ENCODE measurements at regions not wholly inside any gene's neighbourhood (a gene's known extent, or its start where the extent isn't known, plus 50 kb on each side); places are given as distances from the start of the nearest gene placed in this dataset.

DNA sequence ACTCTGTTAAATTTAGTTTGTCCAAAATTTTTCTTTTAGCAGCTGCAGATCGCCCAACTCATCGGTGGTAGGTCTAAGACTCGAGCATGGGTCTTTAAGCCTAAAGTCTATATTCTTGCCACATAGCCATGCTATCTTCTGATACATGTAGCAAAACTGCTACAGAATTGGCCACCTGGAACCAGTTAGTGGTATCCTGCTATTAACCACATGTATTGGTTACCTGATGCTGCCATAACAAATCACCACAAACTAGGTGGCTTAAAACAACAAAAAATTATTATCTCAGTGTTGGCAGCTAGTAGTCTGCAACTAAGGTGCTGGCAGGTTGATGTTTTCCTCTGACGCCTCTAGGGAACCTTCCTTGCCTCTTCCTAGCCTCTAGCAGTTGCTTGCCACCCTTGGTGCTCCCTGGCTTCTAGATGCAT lies 96.7 kb upstream of the PIK3CG start:
- no peaks in the 10 kb centered on the region for H3K36me3 Mint-ChIP-seq (ENCODE audit: low read depth)
- intact Hi-C loops (cut with micrococcal nuclease), result loop anchor here (1.0 to 5.0 kb wide), 6 partner anchors 50 to 1826 kb away; partner anchors contain the start of gene CCDC71L
- no peaks in the 10 kb centered on the region for H3K9me3 Mint-ChIP-seq
- peak overlapping the region; percentile 13 for H3K4me3 Mint-ChIP-seq
- CTCF ChIA-PET, result interaction anchor here (0.6 to 4.6 kb wide), 6 partner anchors 12 to 975 kb away, joined by 3 to 23 read pairs (median 3); partner anchors contain the start of gene CCDC71L
- peaks cover 48% of the 10 kb centered on the region for H3K4me1 Mint-ChIP-seq (ENCODE audit: low read depth)
- no peak for DNase-seq
- H3K27me3 Mint-ChIP-seq (ENCODE audit: low read depth), result no peaks in the 10 kb centered on the region
- no peak overlapping the region for H3K27ac Mint-ChIP-seq

DNA sequence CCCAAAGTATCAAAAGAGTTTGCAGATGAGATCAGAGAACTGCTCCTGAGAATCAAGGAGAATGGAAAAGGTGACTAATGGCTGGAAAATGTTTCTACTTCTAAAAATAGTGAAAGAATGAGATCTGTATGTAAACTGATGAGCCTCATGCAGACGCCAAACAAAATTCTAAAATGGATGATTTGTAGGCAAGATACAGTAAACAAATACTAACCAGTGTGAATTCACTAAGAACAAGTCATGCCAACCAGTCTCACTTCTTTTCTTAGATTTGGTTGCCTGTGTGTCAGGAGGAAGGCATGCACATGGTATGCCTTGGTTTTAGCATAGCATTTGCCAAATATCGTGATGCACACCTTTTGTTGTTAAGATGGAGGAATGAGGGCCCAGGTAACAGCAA lies 94.9 kb upstream of the PIK3CG start:
- H3K36me3 Mint-ChIP-seq (ENCODE audit: low read depth), result no peaks in the 10 kb centered on the region
- no peak overlapping the region for H3K4me3 Mint-ChIP-seq
- peaks cover 51% of the 10 kb centered on the region for H3K4me1 Mint-ChIP-seq (ENCODE audit: low read depth)
- CTCF ChIA-PET, result no interaction called here
- no peak overlapping the region for H3K27ac Mint-ChIP-seq
- no peak for DNase-seq
- no peaks in the 10 kb centered on the region for H3K9me3 Mint-ChIP-seq
- intact Hi-C loops (cut with micrococcal nuclease), result no loop called here
- H3K27me3 Mint-ChIP-seq (ENCODE audit: low read depth), result no peaks in the 10 kb centered on the region

DNA sequence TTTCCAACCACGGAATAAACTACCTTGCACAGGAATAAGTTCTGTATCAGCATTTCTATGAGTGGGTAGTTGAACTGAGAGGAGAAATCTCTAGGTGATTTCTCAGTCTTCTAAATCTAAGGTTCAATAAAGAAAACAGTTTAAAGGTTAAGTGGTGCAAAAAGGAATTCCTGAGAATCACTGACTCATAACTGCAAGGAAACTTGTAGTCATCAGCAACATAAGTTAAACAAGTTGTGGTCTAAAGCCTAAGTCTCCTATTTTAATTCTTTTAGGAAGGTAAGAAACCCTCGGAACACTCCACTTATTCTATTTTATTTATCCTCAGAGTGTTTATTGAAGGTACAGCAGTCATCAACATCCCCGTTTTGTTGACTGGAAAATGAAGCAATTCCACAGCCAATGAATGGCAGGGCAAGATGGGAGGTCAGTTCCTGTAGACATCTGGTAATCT lies 92.4 kb upstream of the PIK3CG start:
- CTCF ChIA-PET, result no interaction called here
- Mint-ChIP-seq H3K27ac (peak overlapping the region; percentile 18), H3K27me3 (ENCODE audit: low read depth) (no peaks in the 10 kb centered on the region), H3K36me3 (ENCODE audit: low read depth) (no peaks in the 10 kb centered on the region), H3K9me3 (no peaks in the 10 kb centered on the region), H3K4me3 (no peak overlapping the region), H3K4me1 (ENCODE audit: low read depth) (peaks cover 38% of the 10 kb centered on the region)
- intact Hi-C loops (cut with micrococcal nuclease), result loop anchor here (1.0 kb wide), 2 partner anchors 93 to 487 kb away; partner anchors contain the start of gene PIK3CG
- no peak for DNase-seq

DNA sequence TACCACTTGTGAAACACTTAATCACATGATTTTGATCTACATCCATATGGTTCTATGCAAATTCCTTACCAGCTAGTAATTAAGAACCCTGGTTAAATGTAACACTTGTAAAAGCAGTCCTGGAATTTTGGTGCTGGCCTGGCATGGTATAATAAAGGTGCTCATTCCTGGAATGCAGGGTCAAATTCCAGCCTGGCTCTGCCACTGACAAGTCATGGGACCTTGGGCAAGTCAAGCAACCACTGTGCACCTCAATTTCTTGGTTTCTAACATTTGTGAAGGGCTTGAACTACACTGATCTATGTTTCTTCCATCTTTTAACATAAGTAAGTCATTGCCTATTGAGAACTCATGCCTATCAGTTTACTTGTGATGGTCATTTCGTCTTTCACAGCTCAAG lies 91.9 kb upstream of the PIK3CG start:
- CTCF ChIA-PET, result no interaction called here
- Mint-ChIP-seq H3K27me3 (ENCODE audit: low read depth) (no peaks in the 10 kb centered on the region), H3K36me3 (ENCODE audit: low read depth) (no peaks in the 10 kb centered on the region), H3K4me3 (no peak overlapping the region), H3K9me3 (no peaks in the 10 kb centered on the region), H3K4me1 (ENCODE audit: low read depth) (peaks cover 32% of the 10 kb centered on the region), H3K27ac (no peak overlapping the region)
- intact Hi-C loops (cut with micrococcal nuclease), result no loop called here
- no peak for DNase-seq

DNA sequence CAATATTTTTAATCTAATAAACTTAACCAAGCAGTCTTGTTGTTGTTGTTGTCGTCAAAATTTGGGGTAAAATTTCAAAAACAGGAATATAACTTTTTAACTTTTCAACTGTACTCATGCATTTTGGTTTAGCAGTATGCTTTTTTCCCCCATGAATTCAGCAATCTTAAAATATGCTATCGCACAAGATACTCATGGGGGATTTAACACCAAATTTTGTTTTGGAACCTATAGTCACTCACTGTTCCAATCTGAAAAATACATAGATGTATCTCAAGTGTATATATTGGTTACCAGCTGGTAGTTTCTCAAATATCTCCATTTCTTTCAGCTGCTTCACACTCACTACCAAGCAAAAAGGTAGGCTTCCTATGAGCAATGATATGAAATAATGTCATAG lies 91.4 kb upstream of the PIK3CG start:
- CTCF ChIA-PET, result no interaction called here
- Mint-ChIP-seq H3K4me1 (ENCODE audit: low read depth) (peaks cover 27% of the 10 kb centered on the region), H3K27me3 (ENCODE audit: low read depth) (no peaks in the 10 kb centered on the region), H3K36me3 (ENCODE audit: low read depth) (no peaks in the 10 kb centered on the region), H3K9me3 (no peaks in the 10 kb centered on the region), H3K27ac (no peak overlapping the region), H3K4me3 (no peak overlapping the region)
- intact Hi-C loops (cut with micrococcal nuclease), result no loop called here
- no peak for DNase-seq

DNA sequence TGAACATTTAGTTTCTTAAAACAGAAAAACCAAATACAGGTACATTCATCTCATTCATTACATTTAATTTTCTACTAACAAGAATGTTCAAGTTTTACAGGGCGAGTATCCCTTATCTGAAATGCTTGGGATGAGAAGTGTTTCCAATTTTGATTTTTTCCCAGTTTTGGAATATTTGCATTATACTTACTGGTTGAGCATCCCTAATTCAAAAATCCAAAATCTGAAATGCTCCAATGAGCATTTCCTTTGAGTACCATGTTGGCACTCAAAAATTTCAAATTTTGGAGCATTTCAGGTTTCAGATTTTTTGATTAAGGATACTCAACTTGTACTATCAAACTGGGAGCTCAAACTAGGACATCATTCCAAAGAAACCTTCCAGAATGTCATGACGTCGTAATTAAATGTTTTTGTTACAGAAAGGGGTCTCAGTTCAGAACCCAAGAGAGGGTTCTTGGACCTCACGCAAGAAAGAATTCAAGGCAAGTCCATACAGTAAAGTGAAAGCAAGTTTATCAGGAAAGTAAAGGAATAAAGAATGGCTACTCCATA lies 90.8 kb upstream of the PIK3CG start:
- H3K27me3 Mint-ChIP-seq (ENCODE audit: low read depth), result no peaks in the 10 kb centered on the region
- peaks cover 23% of the 10 kb centered on the region for H3K4me1 Mint-ChIP-seq (ENCODE audit: low read depth)
- H3K4me3 Mint-ChIP-seq, result no peak overlapping the region
- CTCF ChIA-PET, result interaction anchor here (1.3 kb wide), 1 partner anchor 598 kb away, joined by 4 read pairs; no protein-coding TSS in a partner anchor
- no peak overlapping the region for H3K27ac Mint-ChIP-seq
- H3K9me3 Mint-ChIP-seq, result no peaks in the 10 kb centered on the region
- DNase-seq, result no peak
- intact Hi-C loops (cut with micrococcal nuclease), result no loop called here
- no peaks in the 10 kb centered on the region for H3K36me3 Mint-ChIP-seq (ENCODE audit: low read depth)

DNA sequence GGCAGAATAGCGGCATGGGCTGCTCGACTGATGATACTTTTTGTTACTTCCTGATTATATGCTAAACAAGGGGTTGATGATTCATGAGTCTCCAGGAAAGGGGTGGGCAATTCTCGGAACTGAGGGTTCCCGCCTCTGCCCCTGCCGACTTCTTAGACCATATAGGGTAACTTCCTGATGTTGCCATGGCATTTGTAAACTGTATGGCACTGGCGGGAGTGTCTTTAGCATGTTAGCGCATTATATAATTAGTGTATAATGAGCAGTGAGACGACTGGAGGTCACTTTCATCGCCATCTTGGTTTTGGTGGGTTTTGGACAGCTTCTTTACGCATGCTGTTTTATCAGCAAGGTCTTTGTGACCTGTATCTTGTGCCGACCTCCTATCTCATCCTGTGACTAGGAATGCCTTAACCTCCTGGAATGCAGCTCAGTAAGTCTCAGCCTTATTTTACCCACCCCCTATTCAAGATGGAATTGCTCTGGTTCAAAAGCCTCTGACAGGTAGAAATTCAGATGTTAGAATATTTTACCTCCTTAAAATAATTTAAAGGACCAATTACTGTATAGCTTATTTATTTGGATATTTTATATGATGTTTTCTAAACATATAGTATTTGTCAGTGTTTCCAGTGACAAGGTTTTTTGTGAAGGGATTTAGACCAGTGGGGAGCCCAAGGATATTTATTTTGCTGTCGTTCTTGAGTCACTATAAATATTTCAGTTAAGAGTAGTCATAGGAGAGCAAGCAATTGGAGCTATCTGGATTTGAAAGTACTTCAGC lies 90.1 kb upstream of the PIK3CG start:
- intact Hi-C loops (cut with micrococcal nuclease), result no loop called here
- no peak overlapping the region for H3K27ac Mint-ChIP-seq
- peak; percentile 26 for DNase-seq
- peaks cover 21% of the 10 kb centered on the region for H3K4me1 Mint-ChIP-seq (ENCODE audit: low read depth)
- no peaks in the 10 kb centered on the region for H3K27me3 Mint-ChIP-seq (ENCODE audit: low read depth)
- CTCF ChIA-PET, result interaction anchor here (0.8 to 1.3 kb wide), 3 partner anchors 115 to 598 kb away, joined by 3 to 5 read pairs (median 4); partner anchors contain the start of gene CCDC71L
- H3K36me3 Mint-ChIP-seq (ENCODE audit: low read depth), result no peaks in the 10 kb centered on the region
- no peak overlapping the region for H3K4me3 Mint-ChIP-seq
- H3K9me3 Mint-ChIP-seq, result no peaks in the 10 kb centered on the region

DNA sequence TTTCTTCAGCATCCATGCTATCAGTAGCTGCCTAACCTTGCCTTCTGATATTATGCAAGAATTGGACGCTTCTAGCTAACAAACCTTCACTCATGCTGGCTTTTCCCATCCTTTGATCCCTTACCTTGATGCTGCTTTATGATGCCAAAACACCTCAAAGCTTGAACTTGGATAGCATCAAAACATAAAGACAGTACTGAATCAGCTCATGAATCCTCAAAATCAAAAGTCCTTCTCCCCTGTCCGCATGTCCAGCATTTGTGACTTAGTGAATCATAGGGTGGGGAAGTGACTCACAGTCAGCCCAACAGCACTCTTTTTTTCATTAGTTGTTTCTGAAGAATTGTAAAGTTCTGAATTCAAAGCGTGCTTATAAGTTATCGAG lies 89.5 kb upstream of the PIK3CG start:
- no peak for DNase-seq
- H3K4me3 Mint-ChIP-seq, result no peak overlapping the region
- H3K4me1 Mint-ChIP-seq (ENCODE audit: low read depth), result peaks cover 17% of the 10 kb centered on the region
- no peaks in the 10 kb centered on the region for H3K36me3 Mint-ChIP-seq (ENCODE audit: low read depth)
- H3K27ac Mint-ChIP-seq, result no peak overlapping the region
- intact Hi-C loops (cut with micrococcal nuclease), result no loop called here
- H3K27me3 Mint-ChIP-seq (ENCODE audit: low read depth), result no peaks in the 10 kb centered on the region
- H3K9me3 Mint-ChIP-seq, result no peaks in the 10 kb centered on the region
- CTCF ChIA-PET, result interaction anchor here (0.8 to 1.3 kb wide), 3 partner anchors 115 to 599 kb away, joined by 3 to 5 read pairs (median 4); partner anchors contain the start of gene CCDC71L

DNA sequence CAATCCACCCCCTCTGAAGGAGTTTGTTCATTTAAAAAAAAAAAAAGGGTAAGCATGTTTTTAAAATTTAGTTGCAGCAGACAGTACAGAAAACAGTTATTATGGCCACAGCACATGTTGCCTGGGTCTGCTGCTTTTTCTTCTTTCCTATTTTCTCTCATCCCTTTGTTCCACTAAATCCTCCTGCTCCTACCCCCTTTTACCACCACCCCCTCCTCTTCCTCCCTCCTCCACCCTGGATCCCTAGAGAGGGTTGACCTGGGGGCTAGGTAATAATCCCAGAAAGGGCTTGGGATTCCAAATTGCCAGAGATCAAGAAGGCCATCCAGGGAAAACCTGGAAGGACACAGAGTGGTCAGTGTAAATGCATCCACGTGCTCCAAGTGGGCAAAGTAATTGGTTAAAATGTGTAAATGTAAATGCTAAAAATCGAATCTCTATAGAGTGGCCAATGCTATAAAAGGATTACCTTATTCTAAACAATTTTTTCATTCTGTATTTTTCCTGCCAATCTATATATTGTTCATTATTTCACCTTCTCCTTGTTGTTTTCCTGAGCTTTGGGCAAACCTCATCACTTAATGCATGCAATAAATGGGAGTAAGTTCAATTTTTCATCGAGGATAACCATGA lies 89.0 kb upstream of the PIK3CG start:
- H3K27me3 Mint-ChIP-seq (ENCODE audit: low read depth), result no peaks in the 10 kb centered on the region
- CTCF ChIA-PET, result interaction anchor here (0.8 to 1.2 kb wide), 2 partner anchors 116 to 597 kb away, joined by 3 to 5 read pairs; partner anchors contain the start of gene CCDC71L
- intact Hi-C loops (cut with micrococcal nuclease), result no loop called here
- H3K27ac Mint-ChIP-seq, result no peak overlapping the region
- DNase-seq, result no peak
- H3K4me1 Mint-ChIP-seq (ENCODE audit: low read depth), result peaks cover 17% of the 10 kb centered on the region
- no peaks in the 10 kb centered on the region for H3K36me3 Mint-ChIP-seq (ENCODE audit: low read depth)
- H3K4me3 Mint-ChIP-seq, result no peak overlapping the region
- no peaks in the 10 kb centered on the region for H3K9me3 Mint-ChIP-seq

DNA sequence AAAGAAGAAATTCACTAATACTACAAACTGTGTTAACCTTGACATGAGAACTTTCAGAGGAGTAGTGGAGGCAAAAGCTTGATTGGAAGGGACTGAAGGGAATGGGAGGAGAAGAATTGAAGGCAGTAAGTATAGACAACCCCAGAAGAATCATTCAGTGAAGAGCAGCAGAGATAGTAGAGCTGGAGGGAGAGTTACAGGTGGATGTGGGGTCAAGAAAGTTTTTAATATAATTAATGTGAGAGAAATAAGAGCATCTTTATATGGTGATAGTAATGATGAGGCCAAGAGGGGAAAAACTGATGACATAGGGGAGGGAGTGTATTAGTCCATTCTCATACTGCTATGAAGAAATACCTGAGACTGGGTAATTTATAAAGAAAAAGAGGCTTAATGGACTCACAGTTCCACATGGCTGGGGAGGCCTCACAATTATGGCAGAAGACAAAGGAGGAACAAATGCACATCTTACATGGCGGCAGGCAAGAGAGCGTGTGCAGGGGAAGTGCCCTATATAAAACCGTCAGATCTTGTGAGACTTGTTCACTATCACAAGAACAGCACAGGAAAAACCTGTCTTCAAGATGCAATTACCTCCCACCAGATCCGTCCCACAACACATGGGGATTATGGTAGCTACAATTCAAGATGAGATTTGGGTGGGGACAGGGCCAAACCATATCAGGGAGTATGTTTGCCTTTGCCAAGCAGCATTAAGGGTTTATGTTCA lies 88.3 kb upstream of the PIK3CG start:
- Mint-ChIP-seq H3K9me3 (no peaks in the 10 kb centered on the region), H3K4me1 (ENCODE audit: low read depth) (peaks cover 17% of the 10 kb centered on the region), H3K27ac (no peak overlapping the region), H3K4me3 (no peak overlapping the region), H3K27me3 (ENCODE audit: low read depth) (no peaks in the 10 kb centered on the region), H3K36me3 (ENCODE audit: low read depth) (no peaks in the 10 kb centered on the region)
- CTCF ChIA-PET, result no interaction called here
- DNase-seq, result no peak
- intact Hi-C loops (cut with micrococcal nuclease), result no loop called here

DNA sequence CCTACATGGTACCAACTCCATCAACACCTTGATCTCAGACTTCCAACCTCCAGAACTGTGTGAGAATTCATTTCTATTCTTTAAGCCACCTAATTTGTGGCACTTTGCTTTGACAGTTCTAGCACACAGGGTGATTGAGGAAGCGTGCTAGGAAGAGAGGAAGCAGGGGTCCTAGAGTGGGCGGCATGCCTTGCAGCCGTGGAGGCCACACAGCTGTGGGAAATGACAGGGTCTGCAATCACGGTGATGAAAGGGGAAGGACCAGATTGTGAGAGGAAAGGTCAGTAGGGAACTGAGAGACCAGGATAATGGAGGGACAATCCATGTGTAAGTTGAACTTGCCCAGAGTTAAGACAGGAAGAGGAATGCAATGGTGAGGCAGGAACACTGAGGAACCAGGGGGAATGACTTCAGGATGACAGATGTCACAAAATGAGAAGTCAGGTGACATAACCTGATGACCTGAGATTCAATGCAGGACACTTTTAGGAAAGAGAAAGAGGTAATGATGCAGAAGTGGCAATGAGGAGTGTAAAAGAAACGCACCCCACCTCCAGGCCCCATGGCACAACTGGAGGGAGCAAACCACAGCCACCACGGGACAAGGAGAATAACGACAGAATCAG lies 87.3 kb upstream of the PIK3CG start:
- CTCF ChIA-PET, result interaction anchor here (0.6 kb wide), 1 partner anchor 41 kb away, joined by 3 read pairs; no protein-coding TSS in a partner anchor
- no peaks in the 10 kb centered on the region for H3K9me3 Mint-ChIP-seq
- H3K27ac Mint-ChIP-seq, result no peak overlapping the region
- intact Hi-C loops (cut with micrococcal nuclease), result no loop called here
- H3K4me3 Mint-ChIP-seq, result no peak overlapping the region
- peaks cover 10% of the 10 kb centered on the region for H3K4me1 Mint-ChIP-seq (ENCODE audit: low read depth)
- no peaks in the 10 kb centered on the region for H3K36me3 Mint-ChIP-seq (ENCODE audit: low read depth)
- H3K27me3 Mint-ChIP-seq (ENCODE audit: low read depth), result no peaks in the 10 kb centered on the region
- no peak for DNase-seq

All from activated naive CD4-positive, alpha-beta T cell treated with anti-CD3 and anti-CD28 coated beads for 36 hours (primary cell).